Gastroesophageal sphincter (tissue), 3 donors: ENCODE measurements at regions not wholly inside any gene's neighbourhood (a gene's known extent, or its start where the extent isn't known, plus 50 kb on each side); places are given as distances from the start of the nearest gene placed in this dataset.

Experiments
- EP300 ChIP-seq: sonication (generic); formaldehyde crosslinking; IDR thresholded peaks from one replicate; pipeline ENCODE4 v1.6.1; 2017; ENCODE audit warnings: antibody characterized with exemption, mild to moderate bottlenecking
- POLR2A ChIP-seq, 2 donors: fragments of 450-650 bp; IDR thresholded peaks; one replicate each; pipeline ENCODE4 v1.6.1; 2017; ENCODE audit warnings: antibody characterized with exemption in 2 of 2, mild to moderate bottlenecking in 2 of 2, moderate library complexity in 1 of 2
- POLR2AphosphoS5 ChIP-seq: sonication (generic); formaldehyde crosslinking; IDR thresholded peaks from one replicate; pipeline ENCODE4 v1.6.1; 2017; ENCODE audit warnings: antibody characterized with exemption
- TF ChIP-seq, protein P1 (sequence below), 4 experiments: fragments of 200-600 bp in 2 of 4; fragments of 450-650 bp in 2 of 4; sonication (generic) in 1 of 4; IDR thresholded peaks; one replicate each; pipeline ENCODE4 v1.5.1; 2017 to 2019; ENCODE audit warnings: antibody characterized with exemption in 4 of 4, mild to moderate bottlenecking in 2 of 4, moderate library complexity in 2 of 4

DNA sequence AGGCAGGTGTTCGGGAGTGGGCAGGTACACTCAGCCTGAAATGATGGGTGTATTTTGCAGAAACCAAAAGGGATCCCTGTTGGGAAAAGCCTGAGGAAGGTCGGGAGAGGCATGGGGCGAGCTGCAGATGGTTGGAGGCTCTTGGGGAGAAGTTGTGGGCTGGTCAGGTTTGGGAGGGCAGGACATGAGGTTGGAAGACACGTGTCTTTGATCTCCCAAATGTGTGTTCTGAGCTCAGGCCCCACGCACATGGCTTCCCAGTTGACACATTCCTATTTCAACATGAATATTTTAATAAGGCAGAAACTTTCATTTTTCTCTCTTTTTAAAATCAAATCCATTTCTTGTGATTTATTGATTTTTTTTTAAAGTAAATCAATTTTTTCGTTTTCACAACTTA, 1003.3 kb downstream of the TBC1D22A start:
- TF ChIP-seq, protein P1, sequence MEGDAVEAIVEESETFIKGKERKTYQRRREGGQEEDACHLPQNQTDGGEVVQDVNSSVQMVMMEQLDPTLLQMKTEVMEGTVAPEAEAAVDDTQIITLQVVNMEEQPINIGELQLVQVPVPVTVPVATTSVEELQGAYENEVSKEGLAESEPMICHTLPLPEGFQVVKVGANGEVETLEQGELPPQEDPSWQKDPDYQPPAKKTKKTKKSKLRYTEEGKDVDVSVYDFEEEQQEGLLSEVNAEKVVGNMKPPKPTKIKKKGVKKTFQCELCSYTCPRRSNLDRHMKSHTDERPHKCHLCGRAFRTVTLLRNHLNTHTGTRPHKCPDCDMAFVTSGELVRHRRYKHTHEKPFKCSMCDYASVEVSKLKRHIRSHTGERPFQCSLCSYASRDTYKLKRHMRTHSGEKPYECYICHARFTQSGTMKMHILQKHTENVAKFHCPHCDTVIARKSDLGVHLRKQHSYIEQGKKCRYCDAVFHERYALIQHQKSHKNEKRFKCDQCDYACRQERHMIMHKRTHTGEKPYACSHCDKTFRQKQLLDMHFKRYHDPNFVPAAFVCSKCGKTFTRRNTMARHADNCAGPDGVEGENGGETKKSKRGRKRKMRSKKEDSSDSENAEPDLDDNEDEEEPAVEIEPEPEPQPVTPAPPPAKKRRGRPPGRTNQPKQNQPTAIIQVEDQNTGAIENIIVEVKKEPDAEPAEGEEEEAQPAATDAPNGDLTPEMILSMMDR (IDR thresholded peaks at IDR 0.05) = no peak
- TF ChIP-seq POLR2A (IDR thresholded peaks at IDR 0.05) = no peak
- TF ChIP-seq EP300 = no peak
- no peak for TF ChIP-seq POLR2AphosphoS5
